HepG2 (cell line): ENCODE measurements at regions not wholly inside any gene's neighbourhood (a gene's known extent, or its start where the extent isn't known, plus 50 kb on each side); places are given as distances from the start of the nearest gene placed in this dataset.
"Not testable (repeated sequence)": the region's sequence is repeated elsewhere in the genome, so short reads cannot be mapped to it uniquely, and the experiment has no call there.

ENCODE experiments used
- ATAC-seq: fragments of 200-7000 bp; cut with Tn5 transposase; 3 replicates; pipeline ENCODE4 v1.9.1; 2020; ENCODE audit warnings: mild to moderate bottlenecking, moderate library complexity
- BruUV-seq: library from RNA; stranded (reverse); fragments of 400-500 nt; replicated peaks from 2 replicates; lab custom pipeline; 2021; lab: Mats Ljungman, UMichigan
- CTCF ChIA-PET: fragments of 300-600 bp; formaldehyde crosslinking; extraction: SDS; loops from one replicate; lab custom pipeline; 2021; ENCODE audit warnings: low total read pairs, inconsistent platforms, low intra/inter-chr PET ratio; lab: Yijun Ruan, JAX
- POLR2A ChIA-PET: fragments of 350-600 bp; sonication (Branson Sonifier 250); formaldehyde crosslinking; loops from one replicate; lab custom pipeline; 2020; ENCODE audit warnings: antibody characterized with exemption, inconsistent platforms; lab: Yijun Ruan, JAX
- DNase-seq: peaks from one replicate; pipeline ENCODE4 v3.0.0-alpha.2; 2015; ENCODE audit warnings: low spot score
- FAIRE-seq: peaks from 3 replicates; lab custom pipeline; 2011; peaks lifted over from hg19 to GRCh38; lab: Jason Lieb, UNC
- H2AFZ ChIP-seq: one replicate; pipeline ENCODE4 v1.6.1; 2011; ENCODE audit warnings: low read length, inconsistent platforms
- H3K27ac ChIP-seq: fragments of 300-600 bp; 3 replicates; pipeline ENCODE4 v1.8.0; 2011; ENCODE audit warnings: mixed run types, mild to moderate bottlenecking, mixed read lengths, low read length, inconsistent platforms; ENCODE audit not compliant: insufficient read depth; ENCODE audit errors: extremely low read length
- H3K27me3 ChIP-seq, 2 experiments: fragments of 200-600 bp in 1 of 2; 2 replicates in 1 of 2; 3 replicates in 1 of 2; pipeline versions ENCODE4 v1.6.0 to v1.8.0; 2011; ENCODE audit warnings: low read length in 2 of 2, mild to moderate bottlenecking in 2 of 2, moderate library complexity in 2 of 2, inconsistent platforms in 1 of 2; ENCODE audit not compliant: insufficient read depth in 2 of 2, control insufficient read depth in 1 of 2
- H3K36me3 ChIP-seq, 2 experiments: fragments of 200-600 bp in 1 of 2; replicated peaks in 1 of 2; 2 replicates in 1 of 2; 3 replicates in 1 of 2; pipeline versions ENCODE4 v1.5.1 to v1.8.0; 2011; ENCODE audit warnings: low read length in 2 of 2, inconsistent platforms in 1 of 2; ENCODE audit not compliant: insufficient read depth in 2 of 2, control insufficient read depth in 1 of 2
- H3K4me1 ChIP-seq: 2 replicates; pipeline ENCODE4 v1.5.1; 2012; ENCODE audit warnings: low read length, inconsistent platforms; ENCODE audit not compliant: insufficient read depth
- H3K4me2 ChIP-seq: 2 replicates; pipeline ENCODE4 v1.6.0; 2011; ENCODE audit warnings: low read depth, low read length, inconsistent platforms
- H3K4me3 ChIP-seq, 3 experiments: fragments of 200-600 bp in 1 of 3; sonication (generic), shearing (Covaris generic) in 1 of 3; replicated peaks in 1 of 3; 2 replicates each; pipeline ENCODE4 v1.5.1; 2011 to 2016; ENCODE audit warnings: low read length in 3 of 3, inconsistent platforms in 2 of 3, low read depth in 2 of 3, mild to moderate bottlenecking in 2 of 3, control low read depth in 1 of 3, mixed read lengths in 1 of 3; ENCODE audit not compliant: insufficient read depth in 1 of 3
- H3K79me2 ChIP-seq: one replicate; pipeline ENCODE4 v1.6.1; 2011; ENCODE audit warnings: low read length, inconsistent platforms; ENCODE audit not compliant: insufficient read depth
- H3K9ac ChIP-seq: 2 replicates; pipeline ENCODE4 v1.6.0; 2011; ENCODE audit warnings: mild to moderate bottlenecking, low read depth, low read length, inconsistent platforms; ENCODE audit not compliant: insufficient read depth
- H3K9me3 ChIP-seq: 2 replicates; pipeline ENCODE4 v1.5.1; 2012; ENCODE audit warnings: mild to moderate bottlenecking, low read length
- H4K20me1 ChIP-seq: 2 replicates; pipeline ENCODE4 v1.6.0; 2011; ENCODE audit warnings: inconsistent platforms, mild to moderate bottlenecking, low read length, moderate library complexity; ENCODE audit not compliant: insufficient read depth
- HNF4A ChIP-seq: sonication (generic); formaldehyde crosslinking; IDR thresholded peaks from 2 replicates; pipeline ENCODE4 v1.4.0; 2020; ENCODE audit warnings: missing genetic modification reagents
- MAFF ChIP-seq: IDR thresholded peaks from 2 replicates; pipeline ENCODE4 v1.6.1; 2011; ENCODE audit warnings: low read depth, low read length, improper control_type of control experiment
- MAFG ChIP-seq: sonication (generic); formaldehyde crosslinking; IDR thresholded peaks from 2 replicates; pipeline ENCODE4 v1.5.1; 2020; ENCODE audit warnings: mild to moderate bottlenecking, missing genetic modification reagents
- MAFK ChIP-seq, 2 experiments: IDR thresholded peaks in 1 of 2; conservative IDR thresholded peaks in 1 of 2; 2 replicates each; pipeline ENCODE4 v1.6.1; 2011; ENCODE audit warnings: improper control_type of control experiment in 2 of 2, low read length in 2 of 2
- ZBTB7B ChIP-seq: sonication (generic); formaldehyde crosslinking; IDR thresholded peaks from 2 replicates; pipeline ENCODE4 v1.4.0; 2020; ENCODE audit warnings: missing genetic modification reagents
- WGBS: methylation state at CpG from one replicate; pipeline ENCODE4 v1.1.6; 2017; ENCODE audit warnings: low lambda C conversion rate; 5-methylcytosine and 5-hydroxymethylcytosine counted together
- in situ Hi-C: cut with HindIII; loops from 2 replicates; pipeline ENCODE4 v1.10.0; 2017; ENCODE audit warnings: low pct_unique_long_range_greater_than_20kb; ENCODE audit not compliant: extremely low pct_ligation_motif_present
- intact Hi-C: fragments of 100-400 bp; cut with micrococcal nuclease; formaldehyde crosslinking; loops from one replicate; pipeline ENCODE4 v1.10.0; 2022; ENCODE audit not compliant: unreplicated experiment

DNA sequence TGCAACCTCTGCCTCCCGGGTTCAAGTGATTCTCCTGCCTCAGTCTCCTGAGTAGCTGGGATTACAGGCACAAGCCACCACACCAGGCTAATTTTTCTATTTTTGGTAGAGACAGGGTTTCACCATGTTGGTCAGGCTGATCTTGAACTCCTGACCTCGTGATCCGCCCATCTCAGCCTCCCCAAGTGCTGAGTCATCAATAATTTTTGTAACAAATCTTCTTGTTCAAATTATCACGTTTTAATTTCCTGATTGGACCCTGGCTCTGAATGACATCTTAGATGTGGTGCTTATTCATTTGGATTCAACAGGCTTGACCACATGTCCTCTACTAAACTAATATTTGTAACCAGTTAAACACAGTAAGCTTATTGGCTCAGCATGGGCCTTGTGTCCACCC lies 151.3 kb upstream of the TGFBR2 start:
- H3K9ac ChIP-seq, H3K4me1 ChIP-seq, H3K27me3 ChIP-seq, FAIRE-seq, POLR2A ChIA-PET, H3K9me3 ChIP-seq, H3K79me2 ChIP-seq, CTCF ChIA-PET, H4K20me1 ChIP-seq, DNase-seq, ATAC-seq, H3K36me3 ChIP-seq, H3K4me3 ChIP-seq, in situ Hi-C loops, H3K4me2 ChIP-seq, intact Hi-C loops, H3K27ac ChIP-seq, BruUV-seq, H2AFZ ChIP-seq: not testable (repeated sequence)
- TF ChIP-seq MAFF: peak; percentile 96
- TF ChIP-seq MAFK (conservative IDR thresholded peaks at IDR 0.05 in 1 of 2, IDR thresholded peaks at IDR 0.05 in 1 of 2; ENCODE audit: low read length in 2 of 2): peak; percentile 93 to 96
- peak; percentile 48; the same call in 1 of the 2 replicates for TF ChIP-seq MAFG (CRISPR knock-in tag)
- WGBS: 56% methylated on average over 4 of the region's 4 CpGs

DNA sequence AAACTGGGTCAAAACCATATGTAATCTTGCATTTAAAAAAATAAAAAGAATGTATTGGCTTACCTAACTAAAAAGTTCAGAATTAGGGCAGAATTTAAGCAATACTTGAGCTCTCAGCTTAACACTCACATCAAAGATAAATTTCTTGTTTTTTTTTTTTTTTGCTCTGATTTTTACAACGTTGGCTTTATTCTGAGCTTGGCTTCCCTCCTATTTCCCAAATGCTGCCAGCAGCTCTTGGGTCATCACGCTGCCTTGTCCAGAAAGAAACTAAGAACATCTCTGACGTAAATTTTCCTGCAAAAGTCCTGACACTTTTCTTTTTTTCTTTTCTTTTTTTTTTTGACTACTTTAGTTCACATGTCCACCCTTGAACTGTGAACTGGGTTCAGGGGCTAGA lies 150.6 kb upstream of the TGFBR2 start:
- no peak for TF ChIP-seq ZBTB7B
- peak; percentile 47; the same call in 1 of the 2 replicates for TF ChIP-seq HNF4A (CRISPR knock-in tag)
- no TSS peak for BruUV-seq
- in situ Hi-C loops: no loop called here
- WGBS: 71% methylated on average over 3 of the region's 3 CpGs
- ChIA-PET POLR2A (no interaction called here), CTCF (no interaction called here)
- no peak overlapping the region for H3K9ac ChIP-seq
- H3K4me1 ChIP-seq: peaks cover 7% of the 10 kb centered on the region; the same call in 1 of the 2 replicates
- no peak overlapping the region for H2AFZ ChIP-seq
- no peaks in the 10 kb centered on the region for H3K79me2 ChIP-seq
- intact Hi-C loops: no loop called here
- no peak for ATAC-seq
- H3K4me3 ChIP-seq: no peak overlapping the region
- H3K9me3 ChIP-seq: no peaks in the 10 kb centered on the region
- no peak for DNase-seq
- H3K27me3 ChIP-seq: no peaks in the 10 kb centered on the region; a peak in 1 of 5 replicates
- H3K4me2 ChIP-seq: no peak overlapping the region
- no peaks in the 10 kb centered on the region for H3K36me3 ChIP-seq
- no peak for FAIRE-seq
- H4K20me1 ChIP-seq: no peaks in the 10 kb centered on the region
- H3K27ac ChIP-seq: no peak overlapping the region
